ENCODE measurements at regions not wholly inside any gene's neighbourhood (a gene's known extent, or its start where the extent isn't known, plus 50 kb on each side); places are given as distances from the start of the nearest gene placed in this dataset.
"Not testable (repeated sequence)": the region's sequence is repeated elsewhere in the genome, so short reads cannot be mapped to it uniquely, and the experiment has no call there.

DNA sequence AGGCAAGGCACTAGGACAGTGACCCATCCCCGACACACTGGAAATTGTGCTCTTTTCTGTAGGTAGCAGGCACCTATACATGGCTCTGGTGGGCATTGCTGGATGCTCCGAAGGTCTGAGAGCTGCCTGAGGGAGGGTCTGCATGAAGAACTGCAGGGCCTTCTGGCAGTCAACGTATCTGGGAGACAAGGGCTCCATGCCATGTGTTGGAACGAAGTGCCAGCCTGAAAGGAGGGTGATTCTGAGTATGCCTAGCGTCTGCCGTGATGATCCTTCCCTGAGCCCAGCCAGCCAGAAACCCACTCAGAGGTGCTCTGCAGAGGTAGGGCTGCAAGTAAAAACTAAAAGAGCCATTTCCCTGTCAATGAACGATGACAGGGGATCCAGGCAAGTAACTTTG is 453.2 kb downstream of the MED10 start:
- DNase-seq, result no peak

DNA sequence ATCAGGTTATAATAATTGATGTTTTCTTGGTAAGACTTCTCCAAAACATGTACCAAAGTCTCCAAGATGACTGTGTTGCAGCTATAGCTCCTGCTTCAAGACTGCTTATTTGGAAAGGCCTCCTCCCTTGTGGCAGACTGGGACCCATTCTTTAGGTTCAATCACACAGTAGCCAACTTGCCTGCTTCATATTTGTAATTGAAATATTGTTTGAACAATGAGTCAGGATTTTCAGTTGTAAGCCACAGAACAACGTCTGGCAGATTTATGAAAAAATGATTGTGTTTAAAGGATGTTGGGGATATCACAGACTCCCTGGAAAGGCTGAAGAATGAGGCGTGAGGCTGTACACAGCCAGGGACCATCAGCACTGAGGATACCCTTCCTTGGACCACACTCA is 458.9 kb downstream of the MED10 start:
- DNase-seq, result no peak

DNA sequence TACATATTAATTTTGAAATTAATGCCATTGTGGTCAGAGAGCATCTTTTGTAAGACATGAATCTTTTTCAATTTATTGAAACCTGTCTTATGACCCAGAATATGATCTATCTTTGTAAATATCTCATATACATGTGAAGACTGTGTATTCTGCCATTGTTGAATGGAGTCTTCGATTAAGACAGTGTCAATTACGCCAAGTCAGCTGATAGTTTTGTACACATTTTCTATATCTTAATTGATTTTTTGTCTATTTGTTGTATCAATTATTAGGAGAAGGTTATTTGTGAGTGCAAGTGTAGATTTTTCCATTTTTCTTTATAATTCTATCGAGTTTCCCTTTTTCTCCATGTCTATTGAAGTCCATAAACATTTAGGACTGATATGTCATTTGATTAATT is 471.6 kb downstream of the MED10 start:
- no peak for DNase-seq

DNA sequence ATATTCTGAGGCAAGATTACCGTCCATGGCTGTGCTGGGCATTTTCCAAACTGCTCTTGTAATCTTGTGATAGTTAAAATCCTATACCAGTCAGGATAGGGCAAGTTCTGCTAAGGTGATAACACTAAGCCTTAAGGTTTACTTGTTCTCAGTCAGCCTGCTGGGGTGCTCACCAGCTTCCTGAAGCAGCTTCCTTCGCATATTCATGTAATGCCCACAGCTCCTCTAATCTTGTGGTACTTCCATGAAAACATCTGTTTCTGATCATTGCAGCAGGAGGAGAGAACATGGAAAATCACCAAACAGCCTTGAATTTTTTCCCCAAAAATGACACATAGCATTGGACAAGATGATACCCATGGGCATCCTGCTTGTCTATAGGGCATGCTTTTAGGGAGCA is 473.2 kb downstream of the MED10 start:
- no peak for DNase-seq

DNA sequence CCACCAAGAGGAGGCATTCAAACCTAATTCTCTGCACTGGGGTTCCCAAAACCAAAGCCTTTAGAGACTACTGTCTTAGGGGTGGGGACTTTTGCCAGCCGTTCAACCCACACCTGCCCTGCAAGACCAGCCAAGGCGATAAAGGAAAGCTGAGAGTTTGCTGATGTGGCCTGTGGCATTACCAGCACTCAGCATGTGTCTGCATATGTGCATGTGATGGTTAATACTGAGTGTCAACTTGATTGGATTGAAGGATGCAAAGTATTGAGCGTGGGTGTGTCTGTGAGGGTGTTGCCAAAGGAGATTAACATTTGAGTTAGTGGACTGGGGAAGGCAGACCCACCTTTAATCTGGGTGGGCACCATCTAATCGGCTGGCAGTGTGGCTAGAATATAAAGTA is 474.2 kb downstream of the MED10 start:
- no peak for DNase-seq

DNA sequence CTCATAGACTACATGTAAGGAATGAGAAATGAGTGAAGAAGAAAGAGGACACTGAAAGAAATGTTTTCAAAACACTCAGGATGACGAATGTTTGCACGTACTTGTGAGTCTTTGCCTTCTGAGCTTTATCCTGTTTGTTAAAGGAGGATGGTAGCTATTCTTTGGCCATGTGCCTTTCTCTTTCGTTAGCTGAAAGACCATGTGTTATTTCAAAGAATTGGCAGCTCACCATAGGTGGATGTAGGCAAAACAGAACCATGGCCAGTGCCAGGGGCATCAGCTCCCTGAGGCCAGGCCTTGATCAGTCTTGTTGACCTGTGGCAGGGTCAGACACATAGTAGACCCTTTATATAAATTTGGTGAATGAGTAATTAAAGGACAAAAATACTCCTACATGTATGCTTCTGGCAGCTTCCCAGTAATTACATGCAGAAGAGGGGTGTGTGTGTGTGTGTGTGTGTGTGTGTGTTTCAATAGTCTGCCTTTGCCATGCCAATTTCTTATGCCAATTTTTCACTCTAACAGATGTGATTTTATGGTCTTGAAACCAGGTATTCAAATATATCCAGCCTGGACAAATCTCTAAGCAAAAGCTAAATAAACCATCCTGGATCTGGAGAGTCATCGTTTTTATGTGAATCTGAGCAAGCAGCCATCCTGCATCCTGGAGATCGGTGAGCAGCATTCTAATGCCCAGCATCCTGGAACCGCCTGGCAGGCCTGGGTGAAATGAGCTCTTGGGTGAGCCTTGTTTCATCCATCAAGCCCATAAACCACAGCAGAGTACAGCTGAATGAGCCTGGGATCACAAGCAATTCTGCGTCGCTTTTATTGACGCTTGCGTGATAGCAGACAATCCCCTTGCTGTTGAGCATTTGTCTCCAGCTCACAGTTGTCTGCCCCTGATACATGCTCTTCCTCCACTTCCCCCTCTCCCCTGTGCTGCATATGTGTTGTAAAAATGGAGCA is 475.4 kb downstream of the MED10 start:
- no peak for DNase-seq

DNA sequence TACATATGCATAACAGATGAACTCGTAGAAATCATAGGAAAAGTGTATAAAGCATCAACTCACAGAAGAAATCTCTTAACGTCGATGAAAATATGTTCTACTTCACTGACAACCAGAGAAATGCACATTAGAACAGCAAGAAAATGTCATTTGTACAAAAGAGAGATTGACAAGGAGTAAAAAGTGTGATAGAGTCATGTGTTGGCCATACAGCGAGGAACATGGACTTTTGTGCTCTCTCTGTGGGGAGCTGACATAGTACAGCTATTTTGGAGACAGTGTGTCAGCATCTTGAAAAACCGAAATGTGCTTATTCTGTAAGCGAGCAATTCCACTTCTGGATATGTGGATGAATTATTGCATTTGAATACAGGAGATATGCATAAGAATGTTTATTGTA is 477.9 kb downstream of the ICE1 start:
- DNase-seq, result no peak

DNA sequence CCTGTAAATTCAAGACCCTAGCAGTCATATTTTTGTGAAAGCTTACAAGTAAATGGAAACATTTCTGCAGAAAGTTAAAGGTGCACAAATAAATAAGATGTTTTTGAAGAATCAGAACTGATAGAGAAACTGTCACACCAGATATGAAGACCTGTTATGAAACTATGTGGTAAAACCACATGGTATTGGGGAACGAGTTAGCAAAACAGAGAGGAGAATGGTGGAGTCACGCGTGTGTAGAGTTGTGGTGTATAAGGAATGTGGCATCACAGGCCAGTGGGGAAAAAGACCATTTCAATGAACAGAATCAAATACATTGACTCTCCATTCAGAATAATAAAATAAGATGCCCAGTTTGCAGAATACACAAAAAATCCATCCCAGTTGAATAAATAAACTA is 477.2 kb downstream of the ICE1 start:
- DNase-seq, result no peak

DNA sequence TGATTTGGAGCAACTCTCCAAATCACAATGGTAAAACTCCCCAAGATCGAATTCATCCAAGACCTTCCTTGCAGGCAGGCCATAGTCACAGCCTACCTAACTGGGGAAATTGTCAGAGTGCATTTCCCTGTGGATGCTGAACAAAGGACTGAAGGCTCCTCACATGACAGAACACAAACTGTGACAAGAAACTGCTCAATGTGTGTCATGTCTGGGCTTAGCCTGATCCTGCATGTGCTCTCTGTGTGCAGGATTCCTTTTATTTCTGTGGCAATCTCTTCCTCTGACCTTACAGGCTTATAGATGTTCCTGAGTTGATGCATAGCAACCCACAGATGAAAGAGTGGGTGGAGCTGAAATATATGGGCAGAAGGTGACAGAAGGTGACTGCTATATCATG is 465.8 kb downstream of the ICE1 start:
- no peak for DNase-seq

DNA sequence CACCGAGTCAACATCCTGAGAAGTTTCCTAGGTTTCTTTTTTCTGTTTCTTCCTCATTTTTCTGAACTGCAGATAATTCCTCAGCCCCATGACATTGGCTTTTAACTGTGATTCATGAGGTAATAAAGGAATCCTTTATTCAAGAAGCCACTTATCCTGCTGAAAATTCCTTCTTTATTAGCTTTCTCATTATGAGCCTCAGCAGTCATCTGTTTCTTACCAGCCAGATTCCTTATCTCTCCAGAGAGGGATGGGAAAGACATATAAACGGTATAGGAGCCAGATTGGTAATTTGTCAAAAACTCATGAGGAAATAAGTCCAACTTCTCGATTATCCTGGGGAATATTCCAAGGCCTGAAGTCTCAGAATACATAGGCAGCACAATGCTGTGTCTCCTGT is 465.4 kb downstream of the ICE1 start:
- DNase-seq, result no peak

DNA sequence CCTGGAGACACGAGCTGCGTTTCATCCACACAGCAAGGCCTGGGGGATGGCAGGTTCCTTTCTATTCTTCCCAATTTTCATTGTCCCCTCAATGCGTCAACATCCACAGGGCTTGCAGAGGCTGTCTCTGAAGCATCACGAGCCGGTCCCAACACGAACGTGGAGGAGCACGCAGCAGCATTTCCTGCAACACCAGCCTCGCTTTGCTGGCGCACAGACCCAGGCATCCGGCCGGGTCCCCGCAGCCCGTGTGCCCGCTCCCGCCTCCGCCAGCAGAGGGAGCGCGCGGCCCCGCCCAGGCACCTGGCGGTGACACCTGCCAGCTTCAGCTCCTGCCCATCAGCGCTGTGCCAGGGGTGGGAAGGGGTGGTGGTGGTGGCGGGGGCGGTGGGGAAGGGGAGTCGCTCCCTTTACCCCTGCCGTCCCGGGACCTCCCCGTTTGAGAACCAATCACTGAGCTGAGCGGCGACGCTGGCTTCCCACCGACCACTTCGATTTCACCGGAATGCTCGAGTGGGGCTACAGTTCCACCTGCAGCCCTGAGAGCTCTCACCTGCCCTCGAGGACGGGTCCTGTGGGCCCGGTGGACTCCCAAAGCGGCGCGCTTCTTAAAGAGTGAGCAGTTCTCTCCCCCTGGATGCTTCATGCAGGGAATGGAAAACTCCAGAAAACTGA is 464.5 kb downstream of the ICE1 start:
- peak; percentile 43 to 49 for DNase-seq

DNA sequence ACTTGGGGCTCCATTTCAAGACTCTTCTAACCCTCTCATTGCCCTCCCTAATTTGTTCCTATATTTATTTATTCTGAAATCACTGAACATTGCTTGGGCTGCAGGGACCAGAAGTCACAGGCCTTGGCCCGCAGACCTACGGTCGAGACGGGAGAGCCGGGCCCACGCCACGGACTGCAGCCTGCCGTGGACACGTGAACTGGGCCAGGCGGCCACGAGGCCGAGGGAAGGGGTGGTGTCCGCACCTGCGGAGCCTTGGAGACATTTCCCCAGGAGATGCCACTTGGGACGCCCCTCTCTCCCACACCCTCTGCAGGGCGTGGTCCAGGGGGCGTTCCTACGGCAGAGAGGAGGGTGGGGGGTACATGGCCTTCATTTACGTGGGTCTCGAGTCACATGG is 463.9 kb downstream of the ICE1 start:
- DNase-seq, result no peak

DNA sequence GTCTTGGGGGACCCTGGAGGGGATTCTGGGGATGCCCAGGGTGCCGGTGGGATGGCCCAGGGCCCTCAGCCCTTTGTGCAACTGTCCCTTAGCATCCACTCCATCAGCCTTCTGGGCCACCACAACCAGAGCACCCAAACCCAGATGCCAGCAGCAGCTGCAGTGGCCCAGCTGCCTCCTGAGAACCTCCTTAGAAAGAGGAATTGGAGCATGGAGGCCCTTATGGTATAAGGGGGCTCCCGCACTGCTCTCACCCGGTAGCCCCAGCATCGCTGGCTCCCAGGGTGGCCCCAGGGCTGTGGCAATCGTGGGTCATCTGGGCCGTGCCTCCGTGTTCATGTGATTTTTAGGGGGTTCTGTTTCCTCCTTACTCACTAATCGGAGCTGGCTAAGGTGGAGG is 463.3 kb downstream of the ICE1 start:
- no peak for DNase-seq

DNA sequence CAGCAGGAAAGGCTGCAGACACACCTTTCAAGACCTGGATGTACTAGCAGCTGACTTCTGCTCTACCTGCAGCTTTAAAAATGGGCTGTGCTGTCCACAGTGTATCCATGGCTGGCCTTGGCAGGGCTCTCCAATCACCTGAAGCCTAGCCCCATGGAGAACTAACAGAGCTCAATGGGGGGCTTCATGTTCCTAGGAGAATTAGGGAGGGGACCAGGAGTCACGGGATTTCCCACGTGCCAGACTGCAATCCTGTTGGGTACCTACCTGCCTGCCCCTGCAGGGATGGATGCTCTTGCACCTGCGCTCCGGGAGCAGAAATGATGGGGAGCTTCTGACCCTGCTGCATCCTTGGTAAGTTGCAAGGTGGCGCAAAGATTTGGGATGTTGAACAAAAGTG is 462.1 kb downstream of the ICE1 start:
- no peak for DNase-seq

DNA sequence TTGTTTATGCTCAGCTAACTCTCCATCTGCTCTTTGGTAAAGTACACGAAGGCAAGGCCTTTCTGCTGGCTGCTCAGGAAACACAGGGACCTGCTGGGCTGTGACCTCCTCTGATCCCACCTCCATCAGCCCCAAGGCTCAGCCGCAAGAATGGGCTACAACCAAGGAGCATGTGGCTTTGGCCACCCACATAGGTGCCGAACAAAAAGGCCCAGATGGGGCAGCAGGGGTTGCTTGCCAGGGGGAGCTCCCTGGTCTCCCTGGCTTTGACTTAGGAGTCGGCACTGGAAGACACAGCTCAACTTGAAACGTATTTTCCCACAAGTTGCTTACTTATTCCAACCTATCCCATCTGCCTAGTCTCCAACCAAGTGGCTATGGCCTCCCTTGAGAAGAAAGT is 461.1 kb downstream of the ICE1 start:
- DNase-seq, result no peak

DNA sequence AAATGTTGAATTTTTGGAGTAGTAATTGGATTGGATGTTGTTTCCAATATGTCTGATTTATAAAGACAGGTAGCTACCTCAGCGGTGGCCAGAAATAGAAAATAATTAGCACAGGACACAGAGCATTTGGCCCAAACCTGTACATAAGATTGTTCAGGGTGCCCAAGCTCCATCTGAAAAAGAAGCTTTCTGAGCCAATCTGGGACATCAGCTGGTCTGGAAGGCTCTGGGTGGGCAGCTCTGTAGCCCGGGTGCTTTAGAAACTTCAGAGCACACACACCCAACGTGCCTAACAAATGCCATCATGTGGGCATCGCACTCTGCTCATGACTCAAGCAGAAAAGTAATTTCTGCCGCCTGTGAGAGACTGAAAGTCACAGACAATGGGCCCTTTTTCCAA is 460.7 kb downstream of the ICE1 start:
- DNase-seq, result no peak

DNA sequence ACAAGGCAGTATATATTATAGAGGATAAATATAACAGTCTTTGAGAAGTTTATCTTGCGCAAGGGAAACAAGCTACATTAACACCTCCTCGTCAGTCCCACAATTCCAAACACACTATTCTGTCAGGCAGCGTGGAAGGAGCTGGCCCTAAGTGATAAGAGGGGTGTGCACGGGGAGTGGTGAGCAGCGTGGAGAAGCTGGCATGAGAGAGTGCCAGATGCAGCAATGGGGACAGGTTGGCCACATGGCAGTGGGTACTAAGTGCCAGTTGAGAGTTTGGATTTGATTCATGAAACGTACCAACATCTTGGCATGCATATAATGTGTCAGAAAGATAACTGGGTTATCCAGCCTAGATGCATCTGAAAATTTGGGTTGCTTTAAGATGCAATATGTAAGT is 460.2 kb downstream of the ICE1 start:
- no peak for DNase-seq

DNA sequence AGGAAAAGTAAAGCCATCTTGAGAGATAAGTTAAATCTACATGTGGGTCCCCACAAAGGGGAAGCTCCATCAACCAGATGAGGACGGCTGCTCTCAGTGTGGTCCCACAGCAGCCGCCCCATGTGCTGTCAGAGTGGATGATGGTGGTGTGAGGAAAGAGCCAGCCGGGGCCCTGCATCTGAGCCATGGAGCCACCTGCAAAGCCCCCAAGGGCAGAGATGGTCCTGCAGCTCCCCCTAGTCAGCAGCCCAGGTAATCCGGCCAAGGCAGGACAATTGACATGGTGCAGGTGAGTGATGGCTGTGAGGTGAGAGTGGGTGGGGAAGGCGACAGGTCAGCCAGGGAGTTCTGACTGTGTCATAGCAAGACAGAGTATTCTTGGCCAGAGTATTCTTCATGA is 458.8 kb downstream of the ICE1 start:
- no peak for DNase-seq

DNA sequence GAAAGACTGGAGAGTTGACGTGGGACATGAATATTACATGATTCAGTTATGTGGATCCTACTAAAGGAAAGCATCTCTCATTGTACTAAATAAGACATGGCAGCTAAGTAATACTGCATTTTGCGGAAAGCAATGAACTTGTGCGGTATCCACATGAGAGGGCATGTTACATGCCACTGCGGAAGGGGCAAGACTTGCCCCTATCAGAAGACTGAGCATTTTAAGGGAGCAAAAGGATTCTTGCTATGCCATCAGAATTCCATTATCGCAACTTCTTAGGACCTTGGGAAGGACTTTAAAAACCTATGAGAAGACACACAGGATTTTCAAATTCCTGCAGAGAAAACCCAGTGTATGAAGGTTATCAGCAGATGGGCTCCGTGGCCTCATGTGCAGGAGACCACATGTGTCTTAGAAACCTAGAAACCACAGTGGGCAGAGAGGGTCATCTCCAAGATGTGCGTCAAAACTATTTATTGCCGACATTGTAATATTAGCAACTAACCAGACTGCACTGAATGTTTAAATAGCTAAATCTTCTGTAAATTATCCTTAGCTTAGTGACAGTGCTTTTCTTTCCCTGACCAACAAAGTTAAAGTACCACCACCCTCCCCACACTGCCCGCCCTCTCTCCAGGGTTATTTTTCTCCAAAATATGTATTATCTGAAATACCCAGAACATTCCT is 457.7 kb downstream of the ICE1 start:
- no peak for DNase-seq

DNA sequence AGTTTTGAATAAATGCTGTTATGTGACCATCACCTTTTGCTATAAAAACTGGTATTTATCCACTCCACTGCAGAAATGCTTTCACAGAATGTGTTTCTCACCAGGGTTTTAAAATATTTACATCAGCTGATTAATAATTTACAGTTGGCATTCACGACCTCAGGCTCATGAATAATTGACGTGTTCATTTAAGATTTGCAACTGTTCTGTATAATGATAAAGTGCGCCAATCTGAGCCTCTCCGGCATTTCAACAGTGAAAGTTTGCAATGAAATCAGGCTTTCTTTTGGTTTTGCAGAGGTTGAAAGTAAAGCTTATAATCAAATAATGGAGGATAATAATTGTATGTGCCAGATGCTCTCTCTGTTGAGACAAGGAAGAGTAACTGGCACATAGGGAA is 434.9 kb downstream of the ICE1 start:
- no peak for DNase-seq

DNA sequence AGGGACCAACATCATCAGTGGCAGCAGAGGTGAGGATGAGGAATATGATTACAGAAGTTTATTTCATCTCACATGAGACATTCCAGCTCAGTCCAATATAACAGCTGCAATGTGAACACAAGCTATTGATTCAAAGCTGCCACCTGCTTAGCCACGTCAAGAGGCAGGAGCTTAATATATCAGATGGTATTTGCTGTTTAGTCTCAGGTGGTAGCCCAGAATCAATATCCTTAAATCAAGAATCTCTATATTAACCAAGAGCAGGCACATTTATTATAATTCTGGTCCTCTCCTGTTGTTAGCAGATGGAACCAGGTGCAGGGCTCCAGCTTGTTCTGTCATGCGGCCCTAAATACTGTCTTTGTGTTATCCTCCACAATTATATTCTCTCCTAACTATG is 431.6 kb downstream of the ICE1 start:
- no peak for DNase-seq

DNA sequence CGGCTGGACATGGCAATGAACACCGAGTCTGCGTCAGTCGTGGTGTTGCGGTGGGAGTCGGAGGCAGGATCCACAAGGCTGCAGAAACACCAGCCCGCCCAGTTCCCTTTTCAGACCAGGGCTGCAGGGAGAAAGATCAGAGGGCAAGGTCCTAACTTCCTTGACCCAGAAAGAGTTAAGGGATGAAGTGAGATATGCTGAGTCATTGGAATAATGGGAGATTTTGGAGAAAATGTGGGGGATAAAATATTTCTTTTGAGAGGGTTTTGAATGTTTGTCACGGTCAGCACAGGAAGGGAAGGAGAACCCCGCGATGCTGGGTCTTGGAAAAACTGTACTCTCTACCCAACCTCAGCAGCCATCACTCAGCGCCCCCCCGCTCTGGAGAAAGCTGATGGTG is 416.0 kb downstream of the ICE1 start:
- no peak for DNase-seq

DNA sequence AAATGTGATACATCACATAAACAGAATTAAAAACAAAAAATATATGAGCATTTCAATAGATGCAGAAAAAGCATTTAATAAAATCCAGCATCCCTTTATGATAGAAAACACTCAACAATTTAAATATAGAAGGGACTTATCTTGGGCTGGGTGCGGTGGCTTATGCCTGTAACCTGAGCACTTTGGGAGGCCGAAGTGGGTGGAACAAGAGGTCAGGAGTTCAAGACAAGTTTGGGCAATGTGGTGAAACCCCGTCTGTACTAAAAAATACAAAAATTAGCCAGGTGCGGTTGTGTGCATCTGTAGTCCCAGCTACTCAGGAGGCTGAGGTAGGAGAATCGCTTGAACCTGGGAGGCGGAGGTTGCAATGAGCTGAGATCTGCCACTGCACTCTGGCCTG is 409.1 kb downstream of the ICE1 start:
- not testable (repeated sequence) for DNase-seq

DNA sequence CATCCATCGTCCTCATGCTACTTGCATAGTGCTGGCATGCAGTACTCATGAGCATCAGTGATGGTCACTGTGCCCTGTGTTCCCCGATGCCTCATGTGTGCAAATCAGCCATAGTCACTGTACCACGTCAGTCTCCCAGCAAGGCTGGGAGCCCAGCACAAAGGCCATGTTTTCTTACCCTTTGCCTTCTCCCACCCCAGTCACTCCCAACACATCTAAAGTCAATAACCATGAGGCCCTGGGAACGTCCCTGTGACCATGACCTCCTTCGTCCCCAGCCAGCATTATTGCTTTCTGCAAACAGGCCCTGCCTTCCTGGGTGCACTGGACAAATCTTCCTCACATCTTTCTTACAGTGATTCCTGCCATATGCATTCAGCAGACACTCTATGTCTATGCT is 406.1 kb downstream of the ICE1 start:
- no peak for DNase-seq
